Ovary (tissue), 3 donors: ENCODE measurements at regions not wholly inside any gene's neighbourhood (a gene's known extent, or its start where the extent isn't known, plus 50 kb on each side); places are given as distances from the start of the nearest gene placed in this dataset.
"Not testable (repeated sequence)": the region's sequence is repeated elsewhere in the genome, so short reads cannot be mapped to it uniquely, and the experiment has no call there.

Experiments used
- CTCF ChIP-seq, 3 donors: fragments of 450-650 bp in 2 of 3; fragments of 200-600 bp in 1 of 3; IDR thresholded peaks; one replicate each; pipeline versions ENCODE4 v1.5.1 to v1.8.0; 2016 to 2022; ENCODE audit warnings: antibody characterized with exemption in 3 of 3, mild to moderate bottlenecking in 1 of 3
- EP300 ChIP-seq: sonication (generic); formaldehyde crosslinking; IDR thresholded peaks from one replicate; pipeline ENCODE4 v1.6.1; 2017; ENCODE audit warnings: antibody characterized with exemption
- POLR2A ChIP-seq: fragments of 450-650 bp; IDR thresholded peaks from one replicate; pipeline ENCODE4 v1.6.1; 2017; ENCODE audit warnings: antibody characterized with exemption, mild to moderate bottlenecking, moderate library complexity
- donor health status: DM: no; HTN: no; CAD: no.

GRCh38 chrX:64657229-64657628 is 262.0 kb upstream of the MTMR8 start:
- TF ChIP-seq CTCF (IDR thresholded peaks at IDR 0.05); POLR2A; EP300: not testable (repeated sequence)
